ENCODE measurements at regions not wholly inside any gene's neighbourhood (a gene's known extent, or its start where the extent isn't known, plus 50 kb on each side); places are given as distances from the start of the nearest gene placed in this dataset.

DNA sequence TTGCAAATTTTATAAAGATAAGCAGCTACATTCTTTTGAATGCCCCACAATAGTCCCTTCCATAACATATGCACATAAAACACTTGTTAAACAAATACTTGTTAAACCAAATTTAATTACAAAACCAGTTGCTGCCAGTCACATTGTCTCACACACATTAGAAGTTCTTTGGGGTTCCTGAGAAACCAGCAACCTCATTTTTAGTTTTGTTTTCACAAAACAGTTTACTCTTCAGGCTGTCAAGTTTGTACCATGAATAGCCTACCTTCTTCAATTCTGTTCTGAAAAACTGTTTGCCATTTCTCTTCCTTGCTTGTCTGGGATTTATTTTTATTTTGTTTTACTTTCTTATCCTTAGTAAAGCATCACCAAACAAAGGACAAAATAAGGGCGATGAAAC is 176.5 kb upstream of the PHF14 start:
- no peak overlapping the region for H2AFZ ChIP-seq (ENCODE audit: low read depth, low read length)
- H4K20me1 ChIP-seq (ENCODE audit: insufficient read depth), result no peaks in the 10 kb centered on the region
- H3K27me3 ChIP-seq (ENCODE audit: insufficient read depth, low read depth, low read length), result no peaks in the 10 kb centered on the region
- H3K36me3 ChIP-seq (ENCODE audit: insufficient read depth, low read length), result no peaks in the 10 kb centered on the region
- H3K9me3 ChIP-seq (ENCODE audit: low read length), result no peaks in the 10 kb centered on the region
- H3K27ac ChIP-seq (ENCODE audit: low read length), result no peak overlapping the region
- H3K9me2 ChIP-seq (ENCODE audit: insufficient read depth, low read length), result no peaks in the 10 kb centered on the region
- no peaks in the 10 kb centered on the region for H3F3A ChIP-seq (ENCODE audit: insufficient read depth, low read length, poor library complexity, severe bottlenecking)
- H3K9ac ChIP-seq (ENCODE audit: low read length), result no peak overlapping the region
- TF ChIP-seq TAF1 (IDR thresholded peaks at IDR 0.05; ENCODE audit: low read depth), result no peak
- no peak overlapping the region for H3K4me3 ChIP-seq (ENCODE audit: low read length)
- H3K4me2 ChIP-seq (ENCODE audit: low read length), result no peak overlapping the region
- H3K79me2 ChIP-seq (replicated peaks; ENCODE audit: insufficient read depth, low read length), result no peaks in the 10 kb centered on the region

DNA sequence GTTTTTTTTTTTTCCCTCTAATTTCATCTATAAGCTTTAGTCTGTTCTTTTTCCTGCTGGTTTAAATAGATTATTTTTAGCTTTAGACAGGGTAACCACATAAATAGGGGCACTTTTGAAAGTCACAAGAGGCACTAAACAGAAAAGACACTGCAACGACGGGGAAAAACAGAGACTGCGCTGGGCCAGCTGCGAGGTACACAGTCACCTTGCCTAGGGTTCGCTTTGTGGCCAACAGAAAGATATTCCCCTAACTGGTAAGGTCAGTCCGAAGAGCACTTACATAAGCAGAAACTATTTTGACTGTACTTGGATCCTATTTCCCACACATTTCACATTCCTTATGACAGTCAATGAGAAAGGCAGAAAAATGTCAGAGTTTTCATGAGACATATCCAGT is 175.6 kb upstream of the PHF14 start:
- H3K9ac ChIP-seq (ENCODE audit: low read length), result no peak overlapping the region
- H3K9me3 ChIP-seq (ENCODE audit: low read length), result no peaks in the 10 kb centered on the region
- H4K20me1 ChIP-seq (ENCODE audit: insufficient read depth), result no peaks in the 10 kb centered on the region
- TF ChIP-seq TAF1 (IDR thresholded peaks at IDR 0.05; ENCODE audit: low read depth) (no peak), MXI1 (conservative IDR thresholded peaks at IDR 0.05; ENCODE audit: poor library complexity, severe bottlenecking) (no peak), SMC3 (conservative IDR thresholded peaks at IDR 0.05; ENCODE audit: poor library complexity) (no peak), POLR2AphosphoS5 (IDR thresholded peaks at IDR 0.05) (no peak), EZH2 (IDR thresholded peaks at IDR 0.05; ENCODE audit: borderline replicate concordance, insufficient read depth, low read length, poor library complexity, severe bottlenecking) (no peak), REST (IDR thresholded peaks at IDR 0.05; ENCODE audit: borderline replicate concordance) (no peak), CTCF (IDR thresholded peaks at IDR 0.05; ENCODE audit: poor library complexity, severe bottlenecking) (no peak), RAD21 (conservative IDR thresholded peaks at IDR 0.05) (no peak), EP300 (conservative IDR thresholded peaks at IDR 0.05; ENCODE audit: poor library complexity, severe bottlenecking) (no peak)
- no peaks in the 10 kb centered on the region for H3K79me2 ChIP-seq (replicated peaks; ENCODE audit: insufficient read depth, low read length)
- H3K27me3 ChIP-seq (ENCODE audit: insufficient read depth, low read depth, low read length), result no peaks in the 10 kb centered on the region
- H3F3A ChIP-seq (ENCODE audit: insufficient read depth, low read length, poor library complexity, severe bottlenecking), result no peaks in the 10 kb centered on the region
- H3K4me2 ChIP-seq (ENCODE audit: low read length), result no peak overlapping the region
- no peak overlapping the region for H2AFZ ChIP-seq (ENCODE audit: low read depth, low read length)
- no peak overlapping the region for H3K4me3 ChIP-seq (ENCODE audit: low read length)
- H3K36me3 ChIP-seq (ENCODE audit: insufficient read depth, low read length), result no peaks in the 10 kb centered on the region
- no peak overlapping the region for H3K27ac ChIP-seq (ENCODE audit: low read length)
- H3K9me2 ChIP-seq (ENCODE audit: insufficient read depth, low read length), result no peaks in the 10 kb centered on the region

GRCh38 chr7:10799475-10799874 is 174.2 kb upstream of the PHF14 start:
- H3K4me3 ChIP-seq (ENCODE audit: low read length), result no peak overlapping the region
- no peaks in the 10 kb centered on the region for H3K79me2 ChIP-seq (replicated peaks; ENCODE audit: insufficient read depth, low read length)
- H3K9me3 ChIP-seq (ENCODE audit: low read length), result no peaks in the 10 kb centered on the region
- no peaks in the 10 kb centered on the region for H4K20me1 ChIP-seq (ENCODE audit: insufficient read depth)
- no peaks in the 10 kb centered on the region for H3K9me2 ChIP-seq (ENCODE audit: insufficient read depth, low read length)
- no peaks in the 10 kb centered on the region for H3K36me3 ChIP-seq (ENCODE audit: insufficient read depth, low read length)
- no peak overlapping the region for H2AFZ ChIP-seq (ENCODE audit: low read depth, low read length)
- H3K27ac ChIP-seq (ENCODE audit: low read length), result no peak overlapping the region
- H3K9ac ChIP-seq (ENCODE audit: low read length), result no peak overlapping the region
- H3K4me2 ChIP-seq (ENCODE audit: low read length), result no peak overlapping the region
- no peak for TF ChIP-seq SMC3 (conservative IDR thresholded peaks at IDR 0.05; ENCODE audit: poor library complexity)
- TF ChIP-seq POLR2AphosphoS5 (IDR thresholded peaks at IDR 0.05), result no peak
- TF ChIP-seq MXI1 (conservative IDR thresholded peaks at IDR 0.05; ENCODE audit: poor library complexity, severe bottlenecking), result no peak
- no peak for TF ChIP-seq EZH2 (IDR thresholded peaks at IDR 0.05; ENCODE audit: borderline replicate concordance, insufficient read depth, low read length, poor library complexity, severe bottlenecking)
- no peak for TF ChIP-seq RAD21 (conservative IDR thresholded peaks at IDR 0.05)
- TF ChIP-seq REST (IDR thresholded peaks at IDR 0.05; ENCODE audit: borderline replicate concordance), result no peak
- TF ChIP-seq CTCF (IDR thresholded peaks at IDR 0.05; ENCODE audit: poor library complexity, severe bottlenecking), result no peak
- TF ChIP-seq TAF1 (IDR thresholded peaks at IDR 0.05; ENCODE audit: low read depth), result no peak
- TF ChIP-seq EP300 (conservative IDR thresholded peaks at IDR 0.05; ENCODE audit: poor library complexity, severe bottlenecking), result no peak
- no peaks in the 10 kb centered on the region for H3F3A ChIP-seq (ENCODE audit: insufficient read depth, low read length, poor library complexity, severe bottlenecking)
- H3K27me3 ChIP-seq (ENCODE audit: insufficient read depth, low read depth, low read length), result no peaks in the 10 kb centered on the region

All from neural cell (in vitro differentiated cells).